ENCODE measurements at regions not wholly inside any gene's neighbourhood (a gene's known extent, or its start where the extent isn't known, plus 50 kb on each side); places are given as distances from the start of the nearest gene placed in this dataset.

GRCh38 chr13:90168953-90169352, 1178.5 kb upstream of the MIR17HG start:
- H3K4me1 ChIP-seq (ENCODE audit: control insufficient read depth in 3 of 3, insufficient read depth in 2 of 3, low read depth in 1 of 3, low read length in 2 of 3) = no peaks in the 10 kb centered on the region
- no peaks in the 10 kb centered on the region for H3K9me3 ChIP-seq (ENCODE audit: control insufficient read depth in 2 of 2, insufficient read depth in 1 of 2, low read depth in 1 of 2, low read length in 1 of 2)
- H3K4me3 ChIP-seq (ENCODE audit: low read depth in 1 of 3, low read length in 3 of 3) = no peak overlapping the region
- FAIRE-seq (no peak), DNase-seq (no peak)
- no peaks in the 10 kb centered on the region for H3K36me3 ChIP-seq (ENCODE audit: control insufficient read depth in 3 of 3, insufficient read depth in 2 of 3, low read depth in 1 of 3, low read length in 3 of 3)
- H3K27me3 ChIP-seq (ENCODE audit: control insufficient read depth in 3 of 3, insufficient read depth in 3 of 3, low read length in 3 of 3) = no peaks in the 10 kb centered on the region
- 86 to 91% (median 91%) methylated on average over 1 of the region's 1 CpG for WGBS, 3 donors
- H3K27ac ChIP-seq (ENCODE audit: low read depth in 1 of 3, low read length in 2 of 3) = no peak overlapping the region

- Histone ChIP-seq H3K27me3 (ENCODE audit: control insufficient read depth in 3 of 3, insufficient read depth in 3 of 3, low read length in 3 of 3) (no peaks in the 10 kb centered on the region), H3K27ac (ENCODE audit: low read depth in 1 of 3, low read length in 2 of 3) (no peak overlapping the region), H3K36me3 (ENCODE audit: control insufficient read depth in 3 of 3, insufficient read depth in 2 of 3, low read depth in 1 of 3, low read length in 3 of 3) (no peaks in the 10 kb centered on the region), H3K4me1 (ENCODE audit: control insufficient read depth in 3 of 3, insufficient read depth in 2 of 3, low read depth in 1 of 3, low read length in 2 of 3) (no peaks in the 10 kb centered on the region), H3K9me3 (ENCODE audit: control insufficient read depth in 2 of 2, insufficient read depth in 1 of 2, low read depth in 1 of 2, low read length in 1 of 2) (no peaks in the 10 kb centered on the region), H3K4me3 (ENCODE audit: low read depth in 1 of 3, low read length in 3 of 3) (no peak overlapping the region)
- 51 to 83% (median 52%) methylated on average over 1 of the region's 1 CpG for WGBS, 3 donors
- DNase-seq (no peak), FAIRE-seq (no peak)
These were observed 1177.3 kb upstream of the MIR17HG start for GRCh38 chr13:90170208-90170607.

DNA sequence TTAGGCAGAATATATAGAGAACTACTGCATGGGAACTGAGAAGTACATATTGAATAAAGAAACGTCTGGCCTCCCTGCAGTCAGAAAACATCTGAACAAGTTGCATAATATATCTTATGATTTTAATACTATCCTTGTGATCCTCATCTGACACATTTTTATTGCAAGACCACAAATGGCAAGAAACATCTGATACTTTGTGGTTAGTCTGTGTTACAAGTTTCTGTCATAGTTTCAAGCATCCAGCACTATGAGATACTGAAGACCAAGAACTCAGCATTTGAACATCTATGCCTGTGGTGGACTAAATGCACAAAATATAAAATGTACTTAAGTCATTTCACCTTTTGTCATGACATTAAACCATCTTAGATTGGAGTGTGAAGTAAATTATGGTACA, 1175.8 kb upstream of the MIR17HG start:
- FAIRE-seq = no peak
- WGBS, 3 donors = 45 to 58% (median 45%) methylated on average over 1 of the region's 1 CpG
- Histone ChIP-seq H3K9me3 (ENCODE audit: control insufficient read depth in 2 of 2, insufficient read depth in 1 of 2, low read depth in 1 of 2, low read length in 1 of 2) (no peaks in the 10 kb centered on the region), H3K4me3 (ENCODE audit: low read depth in 1 of 3, low read length in 3 of 3) (no peak overlapping the region), H3K4me1 (ENCODE audit: control insufficient read depth in 3 of 3, insufficient read depth in 2 of 3, low read depth in 1 of 3, low read length in 2 of 3) (no peaks in the 10 kb centered on the region), H3K27ac (ENCODE audit: low read depth in 1 of 3, low read length in 2 of 3) (no peak overlapping the region), H3K27me3 (ENCODE audit: control insufficient read depth in 3 of 3, insufficient read depth in 3 of 3, low read length in 3 of 3) (no peaks in the 10 kb centered on the region), H3K36me3 (ENCODE audit: control insufficient read depth in 3 of 3, insufficient read depth in 2 of 3, low read depth in 1 of 3, low read length in 3 of 3) (no peaks in the 10 kb centered on the region)
- DNase-seq = no peak

DNA sequence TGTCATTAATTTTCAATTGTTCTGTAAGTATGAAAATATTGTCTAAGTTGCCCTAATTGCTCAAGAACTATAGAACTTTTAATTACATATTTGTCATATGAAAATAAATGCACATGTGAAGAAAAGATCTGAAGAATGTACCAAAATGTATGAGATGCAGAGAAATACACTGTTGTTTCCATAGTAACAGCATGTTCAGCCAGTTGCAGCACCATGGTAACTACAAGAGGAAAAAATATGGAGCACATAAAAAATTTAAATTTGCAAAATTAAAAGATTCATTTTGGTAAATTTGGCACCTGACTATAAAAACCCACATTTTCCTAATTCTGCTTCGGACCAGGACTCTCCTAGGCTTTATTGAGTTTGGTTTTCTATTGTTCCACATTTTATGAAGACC, 1170.0 kb upstream of the MIR17HG start:
- Histone ChIP-seq H3K4me3 (ENCODE audit: low read depth in 1 of 3, low read length in 3 of 3) (no peak overlapping the region), H3K27ac (ENCODE audit: low read depth in 1 of 3, low read length in 2 of 3) (no peak overlapping the region), H3K36me3 (ENCODE audit: control insufficient read depth in 3 of 3, insufficient read depth in 2 of 3, low read depth in 1 of 3, low read length in 3 of 3) (no peaks in the 10 kb centered on the region), H3K27me3 (ENCODE audit: control insufficient read depth in 3 of 3, insufficient read depth in 3 of 3, low read length in 3 of 3) (no peaks in the 10 kb centered on the region), H3K9me3 (ENCODE audit: control insufficient read depth in 2 of 2, insufficient read depth in 1 of 2, low read depth in 1 of 2, low read length in 1 of 2) (no peaks in the 10 kb centered on the region), H3K4me1 (ENCODE audit: control insufficient read depth in 3 of 3, insufficient read depth in 2 of 3, low read depth in 1 of 3, low read length in 2 of 3) (no peaks in the 10 kb centered on the region)
- no peak for FAIRE-seq
- DNase-seq = no peak
- 79 to 94% (median 83%) methylated on average over 1 of the region's 1 CpG for WGBS, 3 donors

DNA sequence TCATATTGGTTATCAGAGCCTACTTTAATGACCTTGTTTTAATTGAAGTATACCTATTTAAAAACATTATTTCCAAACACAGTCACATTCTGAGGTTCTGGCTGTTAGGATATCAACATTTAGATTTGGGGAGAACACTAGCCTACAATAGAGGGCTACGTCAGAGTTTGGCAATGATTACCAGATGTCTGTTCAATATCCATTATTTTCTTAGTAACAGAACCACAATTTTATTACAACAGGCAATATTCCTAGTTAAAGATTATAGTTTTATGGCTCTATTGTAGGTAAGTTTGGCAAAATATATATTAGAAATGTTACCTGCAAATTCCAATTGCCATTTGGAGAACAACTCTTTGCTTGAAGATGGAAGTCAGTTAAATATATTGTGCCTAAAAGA, 1163.1 kb upstream of the MIR17HG start:
- WGBS, 3 donors = 13 to 55% (median 22%) methylated on average over 1 of the region's 1 CpG
- FAIRE-seq (no peak), DNase-seq (peak in 1 of 2 donors; percentile 26)
- Histone ChIP-seq H3K4me1 (ENCODE audit: control insufficient read depth in 3 of 3, insufficient read depth in 2 of 3, low read depth in 1 of 3, low read length in 2 of 3) (no peaks in the 10 kb centered on the region), H3K27me3 (ENCODE audit: control insufficient read depth in 3 of 3, insufficient read depth in 3 of 3, low read length in 3 of 3) (no peaks in the 10 kb centered on the region), H3K9me3 (ENCODE audit: control insufficient read depth in 2 of 2, insufficient read depth in 1 of 2, low read depth in 1 of 2, low read length in 1 of 2) (no peaks in the 10 kb centered on the region), H3K27ac (ENCODE audit: low read depth in 1 of 3, low read length in 2 of 3) (no peak overlapping the region), H3K4me3 (ENCODE audit: low read depth in 1 of 3, low read length in 3 of 3) (no peak overlapping the region), H3K36me3 (ENCODE audit: control insufficient read depth in 3 of 3, insufficient read depth in 2 of 3, low read depth in 1 of 3, low read length in 3 of 3) (no peaks in the 10 kb centered on the region)

- H3K27me3 ChIP-seq (ENCODE audit: control insufficient read depth in 3 of 3, insufficient read depth in 3 of 3, low read length in 3 of 3) = no peaks in the 10 kb centered on the region
- no peaks in the 10 kb centered on the region for H3K36me3 ChIP-seq (ENCODE audit: control insufficient read depth in 3 of 3, insufficient read depth in 2 of 3, low read depth in 1 of 3, low read length in 3 of 3)
- H3K9me3 ChIP-seq (ENCODE audit: control insufficient read depth in 2 of 2, insufficient read depth in 1 of 2, low read depth in 1 of 2, low read length in 1 of 2) = no peaks in the 10 kb centered on the region
- no peak overlapping the region for H3K4me3 ChIP-seq (ENCODE audit: low read depth in 1 of 3, low read length in 3 of 3)
- H3K4me1 ChIP-seq (ENCODE audit: control insufficient read depth in 3 of 3, insufficient read depth in 2 of 3, low read depth in 1 of 3, low read length in 2 of 3) = no peaks in the 10 kb centered on the region
- DNase-seq (no peak), FAIRE-seq (no peak)
- no peak overlapping the region for H3K27ac ChIP-seq (ENCODE audit: low read depth in 1 of 3, low read length in 2 of 3)
These were observed 1161.8 kb upstream of the MIR17HG start for GRCh38 chr13:90185734-90186133.

GRCh38 chr13:90187478-90188350, 1159.8 kb upstream of the MIR17HG start:
- FAIRE-seq = no peak
- Histone ChIP-seq H3K9me3 (ENCODE audit: control insufficient read depth in 2 of 2, insufficient read depth in 1 of 2, low read depth in 1 of 2, low read length in 1 of 2) (no peaks in the 10 kb centered on the region), H3K27me3 (ENCODE audit: control insufficient read depth in 3 of 3, insufficient read depth in 3 of 3, low read length in 3 of 3) (no peaks in the 10 kb centered on the region), H3K36me3 (ENCODE audit: control insufficient read depth in 3 of 3, insufficient read depth in 2 of 3, low read depth in 1 of 3, low read length in 3 of 3) (no peaks in the 10 kb centered on the region), H3K27ac (ENCODE audit: low read depth in 1 of 3, low read length in 2 of 3) (no peak overlapping the region), H3K4me3 (ENCODE audit: low read depth in 1 of 3, low read length in 3 of 3) (no peak overlapping the region), H3K4me1 (ENCODE audit: control insufficient read depth in 3 of 3, insufficient read depth in 2 of 3, low read depth in 1 of 3, low read length in 2 of 3) (no peaks in the 10 kb centered on the region)
- DNase-seq = no peak
- 65 to 71% (median 71%) methylated on average over 5 of the region's 5 CpGs for WGBS, 3 donors

DNA sequence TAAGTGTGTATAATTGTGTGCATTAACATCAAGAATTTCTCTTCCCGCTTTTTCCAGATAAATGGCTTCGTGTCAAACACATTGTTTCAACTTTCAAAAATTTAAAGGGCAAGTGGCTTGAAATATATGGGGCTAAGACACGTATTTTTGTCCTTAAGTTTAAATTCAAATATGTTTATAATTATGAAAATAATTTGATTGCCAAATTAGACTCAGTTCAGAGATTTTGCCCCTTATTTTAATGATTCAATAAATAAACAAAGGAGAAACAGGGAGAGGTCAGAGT, 1159.2 kb upstream of the MIR17HG start:
- Histone ChIP-seq H3K27ac (ENCODE audit: low read depth in 1 of 3, low read length in 2 of 3) (no peak overlapping the region), H3K4me1 (ENCODE audit: control insufficient read depth in 3 of 3, insufficient read depth in 2 of 3, low read depth in 1 of 3, low read length in 2 of 3) (no peaks in the 10 kb centered on the region), H3K36me3 (ENCODE audit: control insufficient read depth in 3 of 3, insufficient read depth in 2 of 3, low read depth in 1 of 3, low read length in 3 of 3) (no peaks in the 10 kb centered on the region), H3K4me3 (ENCODE audit: low read depth in 1 of 3, low read length in 3 of 3) (no peak overlapping the region), H3K27me3 (ENCODE audit: control insufficient read depth in 3 of 3, insufficient read depth in 3 of 3, low read length in 3 of 3) (no peaks in the 10 kb centered on the region), H3K9me3 (ENCODE audit: control insufficient read depth in 2 of 2, insufficient read depth in 1 of 2, low read depth in 1 of 2, low read length in 1 of 2) (no peaks in the 10 kb centered on the region)
- DNase-seq (no peak), FAIRE-seq (no peak)
- WGBS, 3 donors = 73 to 85% (median 77%) methylated on average over 3 of the region's 3 CpGs

DNA sequence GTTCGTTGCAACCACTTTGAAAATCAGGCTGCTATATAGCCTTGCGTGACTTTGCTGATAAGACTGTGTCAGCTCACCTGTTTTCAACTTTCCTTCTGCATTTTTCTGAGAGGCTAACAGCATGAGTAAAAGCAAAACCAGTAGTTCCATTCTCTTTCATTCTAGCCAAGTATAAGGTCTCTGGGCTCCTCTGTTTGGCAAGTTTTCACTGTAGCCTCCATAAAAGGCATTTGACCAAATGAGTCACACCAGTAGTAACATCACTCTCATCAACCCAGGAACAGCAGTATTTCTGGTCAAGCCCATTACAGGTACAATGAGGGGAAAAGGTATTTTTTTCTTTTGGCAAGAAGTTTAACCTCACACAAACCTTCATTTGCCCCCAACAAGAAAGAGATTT, 1149.8 kb upstream of the MIR17HG start:
- H3K9me3 ChIP-seq (ENCODE audit: control insufficient read depth in 2 of 2, insufficient read depth in 1 of 2, low read depth in 1 of 2, low read length in 1 of 2) = no peaks in the 10 kb centered on the region
- H3K4me1 ChIP-seq (ENCODE audit: control insufficient read depth in 3 of 3, insufficient read depth in 2 of 3, low read depth in 1 of 3, low read length in 2 of 3) = no peaks in the 10 kb centered on the region
- 24 to 58% (median 46%) methylated on average over 2 of the region's 2 CpGs for WGBS, 3 donors
- FAIRE-seq (no peak), DNase-seq (no peak)
- H3K36me3 ChIP-seq (ENCODE audit: control insufficient read depth in 3 of 3, insufficient read depth in 2 of 3, low read depth in 1 of 3, low read length in 3 of 3) = no peaks in the 10 kb centered on the region
- no peaks in the 10 kb centered on the region for H3K27me3 ChIP-seq (ENCODE audit: control insufficient read depth in 3 of 3, insufficient read depth in 3 of 3, low read length in 3 of 3)
- no peak overlapping the region for H3K4me3 ChIP-seq (ENCODE audit: low read depth in 1 of 3, low read length in 3 of 3)
- no peak overlapping the region for H3K27ac ChIP-seq (ENCODE audit: low read depth in 1 of 3, low read length in 2 of 3)

All from small intestine (tissue), 7 donors.